HepG2 (cell line): ENCODE measurements at regions not wholly inside any gene's neighbourhood (a gene's known extent, or its start where the extent isn't known, plus 50 kb on each side); places are given as distances from the start of the nearest gene placed in this dataset.

Experiments used
- ATAC-seq: fragments of 200-7000 bp; cut with Tn5 transposase; 3 replicates; pipeline ENCODE4 v1.9.1; 2020; ENCODE audit warnings: mild to moderate bottlenecking, moderate library complexity
- BruUV-seq: library from RNA; stranded (reverse); fragments of 400-500 nt; replicated peaks from 2 replicates; lab custom pipeline; 2021; lab: Mats Ljungman, UMichigan
- CTCF ChIA-PET: fragments of 300-600 bp; formaldehyde crosslinking; extraction: SDS; loops from one replicate; lab custom pipeline; 2021; ENCODE audit warnings: low total read pairs, inconsistent platforms, low intra/inter-chr PET ratio; lab: Yijun Ruan, JAX
- POLR2A ChIA-PET: fragments of 350-600 bp; sonication (Branson Sonifier 250); formaldehyde crosslinking; loops from one replicate; lab custom pipeline; 2020; ENCODE audit warnings: antibody characterized with exemption, inconsistent platforms; lab: Yijun Ruan, JAX
- DNase-seq: peaks from one replicate; pipeline ENCODE4 v3.0.0-alpha.2; 2015; ENCODE audit warnings: low spot score
- FAIRE-seq: peaks from 3 replicates; lab custom pipeline; 2011; peaks lifted over from hg19 to GRCh38; lab: Jason Lieb, UNC
- H2AFZ ChIP-seq: one replicate; pipeline ENCODE4 v1.6.1; 2011; ENCODE audit warnings: low read length, inconsistent platforms
- H3K27ac ChIP-seq: fragments of 300-600 bp; 3 replicates; pipeline ENCODE4 v1.8.0; 2011; ENCODE audit warnings: mixed run types, mild to moderate bottlenecking, mixed read lengths, low read length, inconsistent platforms; ENCODE audit not compliant: insufficient read depth; ENCODE audit errors: extremely low read length
- H3K27me3 ChIP-seq, 2 experiments: fragments of 200-600 bp in 1 of 2; 2 replicates in 1 of 2; 3 replicates in 1 of 2; pipeline versions ENCODE4 v1.6.0 to v1.8.0; 2011; ENCODE audit warnings: low read length in 2 of 2, mild to moderate bottlenecking in 2 of 2, moderate library complexity in 2 of 2, inconsistent platforms in 1 of 2; ENCODE audit not compliant: insufficient read depth in 2 of 2, control insufficient read depth in 1 of 2
- H3K36me3 ChIP-seq, 2 experiments: fragments of 200-600 bp in 1 of 2; replicated peaks in 1 of 2; 2 replicates in 1 of 2; 3 replicates in 1 of 2; pipeline versions ENCODE4 v1.5.1 to v1.8.0; 2011; ENCODE audit warnings: low read length in 2 of 2, inconsistent platforms in 1 of 2; ENCODE audit not compliant: insufficient read depth in 2 of 2, control insufficient read depth in 1 of 2
- H3K4me1 ChIP-seq: 2 replicates; pipeline ENCODE4 v1.5.1; 2012; ENCODE audit warnings: low read length, inconsistent platforms; ENCODE audit not compliant: insufficient read depth
- H3K4me2 ChIP-seq: 2 replicates; pipeline ENCODE4 v1.6.0; 2011; ENCODE audit warnings: low read depth, low read length, inconsistent platforms
- H3K4me3 ChIP-seq, 3 experiments: fragments of 200-600 bp in 1 of 3; sonication (generic), shearing (Covaris generic) in 1 of 3; replicated peaks in 1 of 3; 2 replicates each; pipeline ENCODE4 v1.5.1; 2011 to 2016; ENCODE audit warnings: low read length in 3 of 3, inconsistent platforms in 2 of 3, low read depth in 2 of 3, mild to moderate bottlenecking in 2 of 3, control low read depth in 1 of 3, mixed read lengths in 1 of 3; ENCODE audit not compliant: insufficient read depth in 1 of 3
- H3K79me2 ChIP-seq: one replicate; pipeline ENCODE4 v1.6.1; 2011; ENCODE audit warnings: low read length, inconsistent platforms; ENCODE audit not compliant: insufficient read depth
- H3K9ac ChIP-seq: 2 replicates; pipeline ENCODE4 v1.6.0; 2011; ENCODE audit warnings: mild to moderate bottlenecking, low read depth, low read length, inconsistent platforms; ENCODE audit not compliant: insufficient read depth
- H3K9me3 ChIP-seq: 2 replicates; pipeline ENCODE4 v1.5.1; 2012; ENCODE audit warnings: mild to moderate bottlenecking, low read length
- H4K20me1 ChIP-seq: 2 replicates; pipeline ENCODE4 v1.6.0; 2011; ENCODE audit warnings: inconsistent platforms, mild to moderate bottlenecking, low read length, moderate library complexity; ENCODE audit not compliant: insufficient read depth
- HOXA3 ChIP-seq: sonication (generic); formaldehyde crosslinking; IDR thresholded peaks from 2 replicates; pipeline ENCODE4 v1.5.0; 2020; ENCODE audit warnings: missing genetic modification reagents
- KDM5A ChIP-seq: fragments of 200-600 bp; sonication (generic); IDR thresholded peaks from 2 replicates; pipeline ENCODE4 v1.7.0; 2018; ENCODE audit warnings: antibody characterized with exemption, mild to moderate bottlenecking, low read length, borderline replicate concordance
- MLX ChIP-seq: IDR thresholded peaks from 2 replicates; pipeline ENCODE4 v1.6.1; 2016
- NFE2 ChIP-seq: sonication (generic); formaldehyde crosslinking; IDR thresholded peaks from 2 replicates; pipeline ENCODE4 v1.4.0; 2020; ENCODE audit warnings: missing genetic modification reagents
- RFX1 ChIP-seq: fragments of 450-650 bp; IDR thresholded peaks from 2 replicates; pipeline ENCODE4 v1.6.1; 2017
- THYN1 ChIP-seq: sonication (generic); formaldehyde crosslinking; IDR thresholded peaks from 2 replicates; pipeline ENCODE4 v1.8.1; 2023; ENCODE audit warnings: low read depth, mild to moderate bottlenecking, moderate library complexity, missing genetic modification reagents, borderline replicate concordance
- ZFP36L2 ChIP-seq: sonication (generic); formaldehyde crosslinking; IDR thresholded peaks from 2 replicates; pipeline ENCODE4 v1.4.0; 2020; ENCODE audit warnings: missing genetic modification reagents
- ZNF784 ChIP-seq: sonication (generic); formaldehyde crosslinking; IDR thresholded peaks from 2 replicates; pipeline ENCODE4 v1.5.1; 2020; ENCODE audit warnings: missing genetic modification reagents, mild to moderate bottlenecking, borderline replicate concordance
- WGBS: methylation state at CpG from one replicate; pipeline ENCODE4 v1.1.6; 2017; ENCODE audit warnings: low lambda C conversion rate; 5-methylcytosine and 5-hydroxymethylcytosine counted together
- in situ Hi-C: cut with HindIII; loops from 2 replicates; pipeline ENCODE4 v1.10.0; 2017; ENCODE audit warnings: low pct_unique_long_range_greater_than_20kb; ENCODE audit not compliant: extremely low pct_ligation_motif_present
- intact Hi-C: fragments of 100-400 bp; cut with micrococcal nuclease; formaldehyde crosslinking; loops from one replicate; pipeline ENCODE4 v1.10.0; 2022; ENCODE audit not compliant: unreplicated experiment
- TF ChIP-seq, protein P1 (sequence below), 2 experiments: fragments of 450-650 bp in 1 of 2; sonication (generic) in 1 of 2; formaldehyde crosslinking; IDR thresholded peaks; 2 replicates each; pipeline versions ENCODE4 v1.5.0 to v1.8.0; 2020 to 2022; ENCODE audit warnings: mild to moderate bottlenecking in 1 of 2, missing genetic modification reagents in 1 of 2
- TF ChIP-seq, protein P2 (sequence below): sonication (generic); formaldehyde crosslinking; IDR thresholded peaks from 2 replicates; pipeline ENCODE4 v1.5.1; 2020; ENCODE audit warnings: mild to moderate bottlenecking, moderate library complexity, missing genetic modification reagents

- no peak overlapping the region for H2AFZ ChIP-seq
- POLR2A ChIA-PET = no interaction called here
Observed at GRCh38 chr6:22006795-22007194, 290.0 kb downstream of the PRL start.

More at GRCh38 chr6:22006795-22007194, 290.0 kb downstream of the PRL start:
- FAIRE-seq (no peak), DNase-seq (no peak), ATAC-seq (no peak)
- Histone ChIP-seq H3K4me2 (no peak overlapping the region), H4K20me1 (no peaks in the 10 kb centered on the region), H3K27me3 (no peaks in the 10 kb centered on the region), H3K9ac (no peak overlapping the region), H3K4me1 (no peaks in the 10 kb centered on the region), H3K79me2 (no peaks in the 10 kb centered on the region), H3K36me3 (no peaks in the 10 kb centered on the region), H3K9me3 (no peaks in the 10 kb centered on the region), H3K27ac (no peak overlapping the region), H3K4me3 (no peak overlapping the region)
- no peak for TF ChIP-seq RFX1
- no peak for TF ChIP-seq THYN1 (CRISPR knock-in tag)
- TF ChIP-seq MLX (CRISPR knock-in tag) = no peak
- TF ChIP-seq, protein P1, sequence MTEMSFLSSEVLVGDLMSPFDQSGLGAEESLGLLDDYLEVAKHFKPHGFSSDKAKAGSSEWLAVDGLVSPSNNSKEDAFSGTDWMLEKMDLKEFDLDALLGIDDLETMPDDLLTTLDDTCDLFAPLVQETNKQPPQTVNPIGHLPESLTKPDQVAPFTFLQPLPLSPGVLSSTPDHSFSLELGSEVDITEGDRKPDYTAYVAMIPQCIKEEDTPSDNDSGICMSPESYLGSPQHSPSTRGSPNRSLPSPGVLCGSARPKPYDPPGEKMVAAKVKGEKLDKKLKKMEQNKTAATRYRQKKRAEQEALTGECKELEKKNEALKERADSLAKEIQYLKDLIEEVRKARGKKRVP (CRISPR knock-in tag; IDR thresholded peaks at IDR 0.05) = no peak
- TF ChIP-seq, protein P2, sequence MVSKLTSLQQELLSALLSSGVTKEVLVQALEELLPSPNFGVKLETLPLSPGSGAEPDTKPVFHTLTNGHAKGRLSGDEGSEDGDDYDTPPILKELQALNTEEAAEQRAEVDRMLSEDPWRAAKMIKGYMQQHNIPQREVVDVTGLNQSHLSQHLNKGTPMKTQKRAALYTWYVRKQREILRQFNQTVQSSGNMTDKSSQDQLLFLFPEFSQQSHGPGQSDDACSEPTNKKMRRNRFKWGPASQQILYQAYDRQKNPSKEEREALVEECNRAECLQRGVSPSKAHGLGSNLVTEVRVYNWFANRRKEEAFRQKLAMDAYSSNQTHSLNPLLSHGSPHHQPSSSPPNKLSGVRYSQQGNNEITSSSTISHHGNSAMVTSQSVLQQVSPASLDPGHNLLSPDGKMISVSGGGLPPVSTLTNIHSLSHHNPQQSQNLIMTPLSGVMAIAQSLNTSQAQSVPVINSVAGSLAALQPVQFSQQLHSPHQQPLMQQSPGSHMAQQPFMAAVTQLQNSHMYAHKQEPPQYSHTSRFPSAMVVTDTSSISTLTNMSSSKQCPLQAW = no peak
- TF ChIP-seq ZFP36L2 = no peak
- TF ChIP-seq KDM5A = no peak
- TF ChIP-seq NFE2 (CRISPR knock-in tag) = no peak
- no peak for TF ChIP-seq ZNF784
- no peak for TF ChIP-seq HOXA3 (CRISPR knock-in tag)
- CTCF ChIA-PET = no interaction called here
- intact Hi-C loops = no loop called here
- no TSS peak for BruUV-seq
- WGBS = 40% methylated on average over 3 of the region's 3 CpGs
- in situ Hi-C loops = no loop called here
